DMS53 treated with DMSO at 0.1 percent for 48 hours (cell line): ENCODE measurements at regions not wholly inside any gene's neighbourhood (a gene's known extent, or its start where the extent isn't known, plus 50 kb on each side); places are given as distances from the start of the nearest gene placed in this dataset.
"Not testable (repeated sequence)": the region's sequence is repeated elsewhere in the genome, so short reads cannot be mapped to it uniquely, and the experiment has no call there.

Experiments used
- DNase-seq: peaks from one replicate; lab custom pipeline; 2025; ENCODE audit not compliant: unreplicated experiment; lab: John Stamatoyannopoulos, UW

- DNase-seq, result no peak
Observed at GRCh38 chr5:128791312-128791711, 174.0 kb upstream of the SLC27A6 start.

- DNase-seq, result no peak
Observed at GRCh38 chr5:128796506-128796905, 168.8 kb upstream of the SLC27A6 start.

DNA sequence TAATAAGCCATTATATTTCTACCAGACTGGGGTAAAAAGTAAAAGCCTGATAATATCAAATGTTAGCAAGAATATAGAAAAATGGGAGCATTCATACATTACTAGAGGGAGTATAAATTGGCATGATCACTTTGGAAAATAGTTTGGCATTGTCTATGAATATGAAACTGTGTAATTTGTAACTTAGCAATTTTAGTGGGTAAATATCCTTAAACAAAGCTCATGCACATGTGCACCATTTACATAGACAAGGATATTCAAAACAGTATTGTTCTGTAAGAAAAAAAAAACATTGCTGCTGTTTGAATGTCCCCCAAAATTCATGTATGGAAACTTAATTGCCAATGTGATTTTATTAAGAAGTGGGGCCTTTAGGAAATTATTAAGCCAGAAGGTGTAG lies 166.4 kb upstream of the SLC27A6 start:
- DNase-seq, result no peak

GRCh38 chr5:128799945-128800344 lies 165.3 kb upstream of the SLC27A6 start:
- no peak for DNase-seq

DNA sequence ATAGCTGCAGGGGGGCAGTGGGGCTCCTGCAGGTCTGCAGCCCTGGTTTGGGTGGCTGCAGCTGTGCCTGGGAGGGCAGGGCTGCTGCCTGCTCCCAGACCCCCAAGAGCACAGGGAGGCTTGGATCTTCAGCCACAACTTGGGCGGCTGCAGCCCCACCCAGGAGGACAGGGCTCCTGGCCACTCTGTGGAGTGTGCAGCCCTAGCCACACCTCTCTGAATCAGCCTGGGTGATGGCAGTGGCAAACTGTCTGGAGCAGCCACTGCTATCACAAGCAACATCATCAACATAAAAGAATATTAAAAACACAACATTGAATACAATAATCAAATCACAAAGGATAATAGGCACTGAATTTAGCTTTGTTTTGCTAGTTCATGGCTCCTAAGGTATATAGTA lies 164.9 kb upstream of the SLC27A6 start:
- no peak for DNase-seq

GRCh38 chr5:128813317-128814070 lies 151.8 kb upstream of the SLC27A6 start:
- DNase-seq, result no peak

DNA sequence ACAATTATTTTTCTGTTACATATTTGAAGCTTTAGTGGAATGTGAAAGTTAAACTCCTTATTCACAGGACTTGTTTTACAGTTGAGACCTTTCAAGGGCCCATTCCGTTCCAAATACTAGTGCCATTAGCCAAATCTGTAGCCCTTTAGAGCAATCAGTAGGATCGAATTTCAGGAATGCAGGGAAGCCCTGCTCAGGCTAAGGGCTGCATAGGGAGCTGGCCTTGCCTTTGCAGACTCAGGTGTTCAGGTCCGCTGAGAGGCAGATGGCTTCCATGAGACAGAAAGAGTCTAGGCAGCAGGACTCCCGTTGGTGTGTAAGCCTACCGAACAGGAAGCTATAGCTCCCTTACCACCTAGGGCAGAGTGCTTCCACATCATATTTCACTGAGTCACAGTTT lies 150.1 kb upstream of the SLC27A6 start:
- DNase-seq, result no peak

GRCh38 chr5:128825826-128826225 lies 139.5 kb upstream of the SLC27A6 start:
- DNase-seq, result no peak

- no peak for DNase-seq
Observed at GRCh38 chr5:128826275-128826674, 139.0 kb upstream of the SLC27A6 start.

GRCh38 chr5:128836571-128836970 lies 128.7 kb upstream of the SLC27A6 start:
- DNase-seq, result no peak

DNA sequence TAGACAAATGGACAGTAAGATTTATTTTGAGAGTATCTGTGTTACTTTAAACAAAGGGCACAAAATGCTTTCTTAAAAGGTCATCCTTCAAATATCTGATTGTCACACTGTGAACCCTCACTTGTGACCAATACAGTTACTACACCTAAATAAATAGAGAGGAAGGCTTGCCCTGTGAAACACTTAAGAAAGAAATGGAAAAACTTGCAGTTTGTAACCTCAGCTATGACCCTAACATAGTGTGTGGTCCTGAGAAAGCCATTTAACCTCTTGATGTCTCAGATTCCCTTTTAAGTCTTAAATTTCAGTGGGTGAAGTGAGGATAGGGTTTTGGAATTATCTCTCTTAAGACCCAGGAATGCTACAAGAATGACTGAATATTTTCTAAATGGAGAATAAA lies 126.7 kb upstream of the SLC27A6 start:
- DNase-seq, result no peak

- no peak for DNase-seq
Observed at GRCh38 chr5:128842241-128842640, 123.0 kb upstream of the SLC27A6 start.

DNA sequence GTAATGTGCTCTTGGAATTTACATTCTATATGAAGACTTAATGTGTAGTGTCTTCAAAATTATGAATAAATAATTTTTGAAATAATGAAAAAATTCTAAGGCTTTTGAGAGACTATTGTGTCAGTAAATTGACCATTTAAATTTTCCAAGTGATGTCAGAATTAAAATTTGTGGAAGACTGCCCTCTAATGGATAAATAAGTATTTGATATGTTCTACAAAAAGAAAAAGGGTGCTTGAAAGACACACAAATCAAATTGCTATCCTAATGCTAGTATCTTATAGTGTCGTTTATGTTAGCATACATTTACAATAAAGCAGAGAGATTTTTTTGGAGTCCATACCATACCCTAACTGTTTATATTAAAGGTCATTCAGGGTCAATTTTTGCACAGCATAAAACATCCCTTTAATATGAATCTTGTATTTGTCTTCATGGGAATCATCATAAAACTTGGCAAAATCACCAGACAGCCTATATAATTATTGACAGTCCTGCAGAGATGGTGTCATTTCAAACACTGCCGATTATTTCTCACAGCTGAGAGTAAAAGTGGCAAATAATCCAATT lies 120.8 kb upstream of the SLC27A6 start:
- peak; percentile 38 for DNase-seq

- no peak for DNase-seq
Observed at GRCh38 chr5:128850049-128850448, 115.2 kb upstream of the SLC27A6 start.

- no peak for DNase-seq
Observed at GRCh38 chr5:128854931-128855330, 110.4 kb upstream of the SLC27A6 start.

GRCh38 chr5:128857076-128857677 lies 108.1 kb upstream of the SLC27A6 start:
- no peak for DNase-seq

GRCh38 chr5:128858995-128859394 lies 106.3 kb upstream of the SLC27A6 start:
- no peak for DNase-seq

- not testable (repeated sequence) for DNase-seq
Observed at GRCh38 chr5:128861155-128861554, 104.1 kb upstream of the SLC27A6 start.

- no peak for DNase-seq
Observed at GRCh38 chr5:128869970-128870369, 95.3 kb upstream of the SLC27A6 start.

- DNase-seq, result no peak
Observed at GRCh38 chr5:128870373-128870772, 94.9 kb upstream of the SLC27A6 start.

DNA sequence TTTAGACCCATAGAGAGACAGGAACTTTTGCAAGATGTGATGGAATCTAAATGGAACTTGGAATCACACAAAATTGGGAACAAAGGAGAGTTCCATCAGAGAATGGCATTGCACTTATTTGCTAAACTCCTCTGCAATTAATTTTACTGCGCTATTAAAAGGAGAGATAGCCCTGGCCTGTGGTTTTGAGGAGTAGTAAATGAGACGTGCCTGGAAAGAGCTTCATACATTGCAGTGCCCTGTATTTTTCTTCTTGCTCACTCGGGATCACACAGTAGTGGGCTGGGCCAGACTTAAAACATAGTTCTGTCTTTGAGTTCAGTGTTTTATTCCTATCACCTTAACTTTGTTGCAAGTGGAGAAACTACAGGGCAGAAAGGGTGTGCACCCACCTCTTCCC lies 94.4 kb upstream of the SLC27A6 start:
- no peak for DNase-seq

DNA sequence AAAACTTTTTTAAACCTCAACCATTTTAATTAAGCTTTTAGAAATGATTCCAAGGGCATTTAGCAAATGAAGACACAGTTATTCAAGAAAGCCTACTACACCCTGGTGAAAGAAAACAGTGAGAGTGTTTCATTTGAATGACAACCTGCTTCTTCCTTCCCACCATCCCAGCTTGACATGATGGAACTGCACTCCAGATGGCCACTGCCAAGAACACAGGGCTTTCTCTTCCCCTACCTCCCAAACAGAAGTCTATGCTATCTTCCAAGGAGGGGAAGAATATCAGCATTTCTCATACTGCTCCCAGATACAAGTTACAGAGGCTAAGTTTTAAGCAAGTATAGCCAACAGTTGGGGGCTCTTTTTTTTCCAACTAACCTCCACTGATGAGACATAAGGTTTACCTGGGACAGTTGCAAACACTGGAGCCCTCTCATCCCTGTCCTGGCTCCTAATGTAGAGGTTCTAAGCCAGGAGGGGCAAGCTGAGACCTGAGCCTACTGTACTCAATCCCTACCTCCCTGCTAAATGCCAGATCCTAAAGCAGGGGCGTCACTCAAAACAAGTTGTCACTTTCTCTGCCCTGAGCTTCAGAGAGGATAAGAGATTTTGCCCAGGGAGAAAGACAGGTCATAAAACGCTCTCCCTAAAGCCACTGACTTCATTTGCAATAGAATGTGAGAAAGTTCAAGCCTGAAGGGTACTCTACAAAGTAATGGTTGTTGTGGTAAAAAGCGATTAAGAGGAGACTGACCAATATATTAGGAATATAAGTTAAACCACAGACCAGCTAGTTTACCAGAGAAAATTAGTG lies 88.5 kb upstream of the SLC27A6 start:
- DNase-seq, result no peak
